GM19455 (cell line): ENCODE measurements at regions not wholly inside any gene's neighbourhood (a gene's known extent, or its start where the extent isn't known, plus 50 kb on each side); places are given as distances from the start of the nearest gene placed in this dataset.

ENCODE experiments used
- ATAC-seq: cut with Tn5 transposase; IDR thresholded peaks from one replicate; pipeline ENCODE4 v1.9.1; 2021; ENCODE audit not compliant: unreplicated experiment

GRCh38 chr2:217061916-217062505, 202.1 kb upstream of the TNP1 start:
- ATAC-seq: no peak

GRCh38 chr2:217060951-217061547, 201.2 kb upstream of the TNP1 start:
- no peak for ATAC-seq

GRCh38 chr2:217060516-217060915, 200.7 kb upstream of the TNP1 start:
- no peak for ATAC-seq

- ATAC-seq: no peak
These were observed 199.2 kb upstream of the TNP1 start for GRCh38 chr2:217058791-217059755.

- no peak for ATAC-seq
These were observed 197.9 kb upstream of the TNP1 start for GRCh38 chr2:217057773-217058172.

- no peak for ATAC-seq
These were observed 195.8 kb upstream of the TNP1 start for GRCh38 chr2:217055624-217056023.

GRCh38 chr2:217054791-217055190, 194.9 kb upstream of the TNP1 start:
- no peak for ATAC-seq

GRCh38 chr2:217052856-217053577, 193.2 kb upstream of the TNP1 start:
- ATAC-seq: no peak

GRCh38 chr2:217051416-217051815, 191.6 kb upstream of the TNP1 start:
- no peak for ATAC-seq

- no peak for ATAC-seq
These were observed 190.1 kb upstream of the TNP1 start for GRCh38 chr2:217049956-217050355.

GRCh38 chr2:217049422-217049821, 189.6 kb upstream of the TNP1 start:
- no peak for ATAC-seq

- no peak for ATAC-seq
These were observed 188.9 kb upstream of the TNP1 start for GRCh38 chr2:217048730-217049129.

- no peak for ATAC-seq
These were observed 187.8 kb upstream of the TNP1 start for GRCh38 chr2:217047631-217048030.

- no peak for ATAC-seq
These were observed 187.3 kb upstream of the TNP1 start for GRCh38 chr2:217047209-217047608.

GRCh38 chr2:217045700-217046475, 186.0 kb upstream of the TNP1 start:
- ATAC-seq: no peak

GRCh38 chr2:217040099-217040498, 180.2 kb upstream of the TNP1 start:
- no peak for ATAC-seq

GRCh38 chr2:217038001-217038400, 178.1 kb upstream of the TNP1 start:
- ATAC-seq: no peak

- no peak for ATAC-seq
These were observed 177.5 kb upstream of the TNP1 start for GRCh38 chr2:217037353-217037752.

- ATAC-seq: no peak
These were observed 176.1 kb upstream of the TNP1 start for GRCh38 chr2:217035967-217036366.

GRCh38 chr2:217033186-217033585, 173.3 kb upstream of the TNP1 start:
- ATAC-seq: no peak

GRCh38 chr2:217031445-217031844, 171.6 kb upstream of the TNP1 start:
- no peak for ATAC-seq
